Loucy (cell line): ENCODE measurements at regions not wholly inside any gene's neighbourhood (a gene's known extent, or its start where the extent isn't known, plus 50 kb on each side); places are given as distances from the start of the nearest gene placed in this dataset.

ENCODE experiments used
- H2AFZ ChIP-seq: fragments of 200-600 bp; sonication (generic); 2 replicates; pipeline ENCODE4 v1.6.0; 2016; ENCODE audit warnings: antibody characterized with exemption, mild to moderate bottlenecking, low read length, moderate library complexity
- H3F3A ChIP-seq: fragments of 200-600 bp; 2 replicates; pipeline ENCODE4 v1.6.0; 2016; ENCODE audit warnings: antibody characterized with exemption, low read depth, mild to moderate bottlenecking
- H3K27me3 ChIP-seq: fragments of 200-600 bp; sonication (generic); 2 replicates; pipeline ENCODE4 v1.6.1; 2014; ENCODE audit warnings: low read length, mild to moderate bottlenecking; ENCODE audit not compliant: insufficient read depth, poor library complexity, severe bottlenecking
- H3K36me3 ChIP-seq: fragments of 200-600 bp; sonication (generic); 2 replicates; pipeline ENCODE4 v1.6.1; 2016; ENCODE audit warnings: low read length; ENCODE audit not compliant: insufficient read depth
- H3K4me1 ChIP-seq: fragments of 200-600 bp; sonication (generic); 2 replicates; pipeline ENCODE4 v1.5.1; 2014; ENCODE audit warnings: low read length, mild to moderate bottlenecking; ENCODE audit not compliant: insufficient read depth, poor library complexity, severe bottlenecking
- H3K4me2 ChIP-seq: fragments of 200-600 bp; sonication (generic); 2 replicates; pipeline ENCODE4 v1.6.0; 2014; ENCODE audit warnings: antibody characterized with exemption, low read length, low read depth, mild to moderate bottlenecking; ENCODE audit not compliant: poor library complexity, severe bottlenecking
- H3K4me3 ChIP-seq: fragments of 200-600 bp; sonication (generic); 2 replicates; pipeline ENCODE4 v1.5.1; 2014; ENCODE audit warnings: low read length, mild to moderate bottlenecking, mixed read lengths; ENCODE audit not compliant: poor library complexity, severe bottlenecking
- H3K79me2 ChIP-seq: fragments of 200-600 bp; sonication (generic); 2 replicates; pipeline ENCODE4 v1.6.1; 2014; ENCODE audit warnings: low read length; ENCODE audit not compliant: insufficient read depth
- H3K9ac ChIP-seq: fragments of 200-600 bp; sonication (generic); 2 replicates; pipeline ENCODE4 v1.6.0; 2014; ENCODE audit warnings: mild to moderate bottlenecking, low read depth, low read length, moderate library complexity; ENCODE audit not compliant: poor library complexity, severe bottlenecking
- H3K9me2 ChIP-seq: fragments of 200-600 bp; sonication (generic); replicated peaks from 2 replicates; pipeline ENCODE4 v1.6.1; 2016; ENCODE audit warnings: low read depth, low read length, mixed read lengths
- H3K9me3 ChIP-seq: fragments of 200-600 bp; sonication (generic); 2 replicates; pipeline ENCODE4 v1.6.1; 2014; ENCODE audit warnings: mild to moderate bottlenecking, antibody characterized with exemption, low read length, low read depth; ENCODE audit not compliant: insufficient read depth
- H4K20me1 ChIP-seq: fragments of 200-600 bp; sonication (generic); 2 replicates; pipeline ENCODE4 v1.6.0; 2014; ENCODE audit warnings: antibody characterized with exemption, low read length, mild to moderate bottlenecking; ENCODE audit not compliant: insufficient read depth, poor library complexity, severe bottlenecking
- CTCF ChIP-seq: fragments of 200-600 bp; sonication (generic); conservative IDR thresholded peaks from 2 replicates; pipeline ENCODE4 v1.5.1; 2014; ENCODE audit warnings: mild to moderate bottlenecking, antibody characterized with exemption, low read length
- EZH2phosphoT487 ChIP-seq: fragments of 200-600 bp; IDR thresholded peaks from 2 replicates; pipeline ENCODE4 v1.6.1; 2018; ENCODE audit warnings: antibody characterized with exemption, mild to moderate bottlenecking, moderate library complexity, borderline replicate concordance

- no peaks in the 10 kb centered on the region for H3K79me2 ChIP-seq
- no peaks in the 10 kb centered on the region for H3K4me1 ChIP-seq
- no peak overlapping the region for H3K4me2 ChIP-seq
- no peaks in the 10 kb centered on the region for H3K27me3 ChIP-seq
- no peaks in the 10 kb centered on the region for H3F3A ChIP-seq
- no peaks in the 10 kb centered on the region for H4K20me1 ChIP-seq
- no peak overlapping the region for H3K9ac ChIP-seq
- H3K4me3 ChIP-seq: no peak overlapping the region
- no peaks in the 10 kb centered on the region for H3K9me2 ChIP-seq
- no peak overlapping the region for H2AFZ ChIP-seq
- TF ChIP-seq CTCF (no peak), EZH2phosphoT487 (no peak)
- no peaks in the 10 kb centered on the region for H3K9me3 ChIP-seq
- no peaks in the 10 kb centered on the region for H3K36me3 ChIP-seq
Observed at GRCh38 chr2:138228101-138228500, 263.8 kb downstream of the HNMT start.

DNA sequence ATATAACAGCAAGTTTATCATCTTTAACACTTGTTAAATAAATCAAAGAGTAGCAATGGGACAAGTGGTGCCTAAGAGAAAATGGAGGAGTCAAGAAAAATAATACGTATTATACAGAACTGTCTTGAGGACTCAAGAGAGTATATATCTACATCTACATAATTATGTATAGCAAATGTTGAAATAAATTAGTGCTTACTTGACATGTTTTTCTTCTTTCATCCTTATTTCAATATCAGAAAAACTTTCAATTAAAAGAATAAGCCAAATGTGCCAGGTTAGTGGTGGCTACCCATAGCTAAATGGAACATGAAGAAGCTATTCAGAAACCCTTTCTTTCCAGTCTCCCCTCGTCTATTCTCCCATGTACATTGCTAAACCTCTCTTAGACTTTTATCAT, 267.3 kb upstream of the SPOPL start:
- no peaks in the 10 kb centered on the region for H3K9me2 ChIP-seq
- TF ChIP-seq CTCF: no peak
- no peak for TF ChIP-seq EZH2phosphoT487
- H3K4me3 ChIP-seq: no peak overlapping the region
- no peak overlapping the region for H3K9ac ChIP-seq
- no peak overlapping the region for H2AFZ ChIP-seq
- H3K79me2 ChIP-seq: no peaks in the 10 kb centered on the region
- H3K9me3 ChIP-seq: no peaks in the 10 kb centered on the region
- no peaks in the 10 kb centered on the region for H4K20me1 ChIP-seq
- H3K36me3 ChIP-seq: no peaks in the 10 kb centered on the region
- H3K27me3 ChIP-seq: no peaks in the 10 kb centered on the region
- no peaks in the 10 kb centered on the region for H3F3A ChIP-seq
- no peaks in the 10 kb centered on the region for H3K4me1 ChIP-seq
- H3K4me2 ChIP-seq: no peak overlapping the region

GRCh38 chr2:138235041-138235440, 266.5 kb upstream of the SPOPL start:
- no peak overlapping the region for H3K4me3 ChIP-seq
- no peaks in the 10 kb centered on the region for H4K20me1 ChIP-seq
- no peak overlapping the region for H3K9ac ChIP-seq
- no peaks in the 10 kb centered on the region for H3K36me3 ChIP-seq
- no peak for TF ChIP-seq EZH2phosphoT487
- no peaks in the 10 kb centered on the region for H3K9me2 ChIP-seq
- no peaks in the 10 kb centered on the region for H3K9me3 ChIP-seq
- H3K79me2 ChIP-seq: no peaks in the 10 kb centered on the region
- no peaks in the 10 kb centered on the region for H3K27me3 ChIP-seq
- H3K4me1 ChIP-seq: no peaks in the 10 kb centered on the region
- no peak overlapping the region for H3K4me2 ChIP-seq
- H3F3A ChIP-seq: no peaks in the 10 kb centered on the region
- no peak overlapping the region for H2AFZ ChIP-seq

DNA sequence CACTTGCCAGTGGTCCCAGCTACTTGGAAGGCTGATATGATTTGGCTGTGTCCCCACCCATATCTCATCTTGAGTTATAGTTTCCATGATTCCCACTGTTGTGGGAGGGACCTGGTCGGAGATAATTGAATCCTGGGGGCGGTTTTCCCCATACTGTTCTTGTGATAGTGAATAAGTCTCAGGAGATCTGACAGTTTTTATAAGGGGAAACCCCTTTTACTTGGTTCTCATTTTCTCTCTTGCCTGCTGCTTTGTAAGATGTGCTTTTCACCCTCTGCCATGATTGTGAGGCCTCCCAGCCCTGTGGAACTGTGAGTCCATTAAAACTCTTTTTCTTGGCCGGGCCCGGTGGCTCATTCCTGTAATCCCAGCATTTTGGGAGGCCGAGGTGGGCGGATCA, 265.4 kb upstream of the SPOPL start:
- Histone ChIP-seq H2AFZ (no peak overlapping the region), H3K79me2 (no peaks in the 10 kb centered on the region), H3K9me2 (no peaks in the 10 kb centered on the region), H4K20me1 (no peaks in the 10 kb centered on the region), H3F3A (no peaks in the 10 kb centered on the region), H3K4me1 (no peaks in the 10 kb centered on the region), H3K27me3 (no peaks in the 10 kb centered on the region), H3K9ac (no peak overlapping the region), H3K4me3 (no peak overlapping the region), H3K36me3 (no peaks in the 10 kb centered on the region), H3K4me2 (no peak overlapping the region), H3K9me3 (no peaks in the 10 kb centered on the region)
- TF ChIP-seq EZH2phosphoT487 (no peak), CTCF (no peak)
